GM23338 (cell line): ENCODE measurements at regions not wholly inside any gene's neighbourhood (a gene's known extent, or its start where the extent isn't known, plus 50 kb on each side); places are given as distances from the start of the nearest gene placed in this dataset.

Experiments
- ATAC-seq: fragments of 200-7000 bp; cut with Tn5 transposase; 3 replicates; pipeline ENCODE4 v1.9.1; 2020
- DNase-seq: peaks from one replicate; pipeline ENCODE4 v3.0.0-alpha.2; 2015; ENCODE audit warnings: low spot score
- H2AFZ ChIP-seq: fragments of 200-600 bp; sonication (generic); 2 replicates; pipeline ENCODE4 v1.8.0; 2016; ENCODE audit warnings: antibody characterized with exemption, mild to moderate bottlenecking, moderate library complexity
- H3F3A ChIP-seq: fragments of 200-600 bp; sonication (generic); replicated peaks from 2 replicates; pipeline ENCODE4 v1.8.0; 2017; ENCODE audit warnings: antibody characterized with exemption, mixed run types, low read depth
- H3K27ac ChIP-seq: fragments of 200-600 bp; sonication (generic); 2 replicates; pipeline ENCODE4 v1.6.1; 2016; ENCODE audit warnings: low read depth
- H3K27me3 ChIP-seq: fragments of 200-600 bp; sonication (generic); 2 replicates; pipeline ENCODE4 v1.8.0; 2016; ENCODE audit warnings: mild to moderate bottlenecking, mixed run types, moderate library complexity; ENCODE audit not compliant: insufficient read depth
- H3K36me3 ChIP-seq: fragments of 200-600 bp; sonication (generic); 2 replicates; pipeline ENCODE4 v1.8.0; 2016; ENCODE audit warnings: mild to moderate bottlenecking; ENCODE audit not compliant: insufficient read depth
- H3K4me1 ChIP-seq: fragments of 200-600 bp; sonication (generic); 2 replicates; pipeline ENCODE4 v1.8.0; 2016; ENCODE audit warnings: mild to moderate bottlenecking, moderate library complexity; ENCODE audit not compliant: insufficient read depth
- H3K4me2 ChIP-seq: fragments of 200-600 bp; sonication (generic); 2 replicates; pipeline ENCODE4 v1.7.1; 2017; ENCODE audit warnings: mixed run types
- H3K4me3 ChIP-seq: fragments of 200-600 bp; sonication (generic); 2 replicates; pipeline ENCODE4 v1.6.1; 2016; ENCODE audit warnings: mixed run types
- H3K79me2 ChIP-seq: fragments of 200-600 bp; sonication (generic); replicated peaks from 2 replicates; pipeline ENCODE4 v1.8.0; 2017; ENCODE audit warnings: mild to moderate bottlenecking; ENCODE audit not compliant: insufficient read depth
- H3K9me2 ChIP-seq: fragments of 200-600 bp; sonication (generic); 2 replicates; pipeline ENCODE4 v1.8.0; 2017; ENCODE audit not compliant: insufficient read depth
- H4K20me1 ChIP-seq: fragments of 200-600 bp; sonication (generic); replicated peaks from 2 replicates; pipeline ENCODE4 v1.8.0; 2017; ENCODE audit warnings: mild to moderate bottlenecking; ENCODE audit not compliant: insufficient read depth
- H3K27ac Mint-ChIP-seq: 2 replicates; pipeline ENCODE4 v1.8.0; 2020; ENCODE audit warnings: inconsistent platforms, mild to moderate bottlenecking, moderate library complexity, mixed read lengths
- H3K27me3 Mint-ChIP-seq: 3 replicates; pipeline ENCODE4 v1.8.0; 2022; ENCODE audit warnings: low read depth, mild to moderate bottlenecking, moderate library complexity, mixed read lengths, inconsistent platforms; ENCODE audit not compliant: insufficient read depth, poor library complexity
- H3K36me3 Mint-ChIP-seq: 3 replicates; pipeline ENCODE4 v1.8.0; 2021; ENCODE audit warnings: low read depth, mild to moderate bottlenecking, inconsistent platforms, moderate library complexity, mixed read lengths
- H3K4me1 Mint-ChIP-seq: 3 replicates; pipeline ENCODE4 v1.8.0; 2020; ENCODE audit warnings: mild to moderate bottlenecking, inconsistent platforms, mixed read lengths
- H3K4me3 Mint-ChIP-seq: 3 replicates; pipeline ENCODE4 v1.8.0; 2021; ENCODE audit warnings: moderate library complexity, mild to moderate bottlenecking, inconsistent platforms, mixed read lengths
- H3K9me3 Mint-ChIP-seq: 3 replicates; pipeline ENCODE4 v1.8.0; 2020; ENCODE audit warnings: moderate library complexity, mild to moderate bottlenecking, inconsistent platforms, mixed read lengths
- EZH2phosphoT487 ChIP-seq: fragments of 200-600 bp; sonication (generic); IDR thresholded peaks from one replicate; pipeline ENCODE4 v1.8.1; 2018; ENCODE audit warnings: antibody characterized with exemption; ENCODE audit not compliant: unreplicated experiment
- JUNB ChIP-seq: IDR thresholded peaks from one replicate; pipeline ENCODE4 v1.6.1; 2016; ENCODE audit warnings: antibody characterized with exemption; ENCODE audit not compliant: unreplicated experiment
- POLR2AphosphoS5 ChIP-seq: IDR thresholded peaks from 2 replicates; pipeline ENCODE4 v1.6.1; 2016; ENCODE audit warnings: antibody characterized with exemption, low read depth
- STAT1 ChIP-seq: IDR thresholded peaks from one replicate; pipeline ENCODE4 v1.6.1; 2016; ENCODE audit warnings: antibody characterized with exemption; ENCODE audit not compliant: unreplicated experiment
- ZNF114 ChIP-seq: fragments of 250-450 bp; sonication (Bioruptor Pico); IDR thresholded peaks from 2 replicates; pipeline ENCODE4 v1.5.0; 2020; ENCODE audit warnings: mild to moderate bottlenecking, moderate library complexity
- ZNF331 ChIP-seq: fragments of 250-450 bp; sonication (Bioruptor Pico); IDR thresholded peaks from 2 replicates; pipeline ENCODE4 v1.5.0; 2020; ENCODE audit warnings: low read depth, mild to moderate bottlenecking, moderate library complexity
- TF ChIP-seq, protein P1 (sequence below), 2 experiments: fragments of 200-600 bp in 1 of 2; sonication (generic) in 1 of 2; conservative IDR thresholded peaks; 2 replicates each; pipeline versions ENCODE4 v1.5.1 to v1.6.1; 2016 to 2017; ENCODE audit warnings: antibody characterized with exemption in 2 of 2, low read depth in 2 of 2, mild to moderate bottlenecking in 2 of 2, moderate library complexity in 1 of 2

- no peaks in the 10 kb centered on the region for H3K9me2 ChIP-seq
- peaks cover 6% of the 10 kb centered on the region for H3K4me1 Mint-ChIP-seq
- H3K27me3 ChIP-seq = no peaks in the 10 kb centered on the region
- no peaks in the 10 kb centered on the region for H3F3A ChIP-seq
- no peaks in the 10 kb centered on the region for H3K36me3 ChIP-seq
- H3K4me1 ChIP-seq = no peaks in the 10 kb centered on the region
- peak overlapping the region; percentile 66 for H3K4me3 ChIP-seq
- no peaks in the 10 kb centered on the region for H3K9me3 Mint-ChIP-seq
- peak overlapping the region; percentile 78 for H3K4me2 ChIP-seq
- peak overlapping the region; percentile 85 for H3K27ac Mint-ChIP-seq
- H3K79me2 ChIP-seq = no peaks in the 10 kb centered on the region
- peak overlapping the region; percentile 80 for H3K4me3 Mint-ChIP-seq
- TF ChIP-seq, protein P1, sequence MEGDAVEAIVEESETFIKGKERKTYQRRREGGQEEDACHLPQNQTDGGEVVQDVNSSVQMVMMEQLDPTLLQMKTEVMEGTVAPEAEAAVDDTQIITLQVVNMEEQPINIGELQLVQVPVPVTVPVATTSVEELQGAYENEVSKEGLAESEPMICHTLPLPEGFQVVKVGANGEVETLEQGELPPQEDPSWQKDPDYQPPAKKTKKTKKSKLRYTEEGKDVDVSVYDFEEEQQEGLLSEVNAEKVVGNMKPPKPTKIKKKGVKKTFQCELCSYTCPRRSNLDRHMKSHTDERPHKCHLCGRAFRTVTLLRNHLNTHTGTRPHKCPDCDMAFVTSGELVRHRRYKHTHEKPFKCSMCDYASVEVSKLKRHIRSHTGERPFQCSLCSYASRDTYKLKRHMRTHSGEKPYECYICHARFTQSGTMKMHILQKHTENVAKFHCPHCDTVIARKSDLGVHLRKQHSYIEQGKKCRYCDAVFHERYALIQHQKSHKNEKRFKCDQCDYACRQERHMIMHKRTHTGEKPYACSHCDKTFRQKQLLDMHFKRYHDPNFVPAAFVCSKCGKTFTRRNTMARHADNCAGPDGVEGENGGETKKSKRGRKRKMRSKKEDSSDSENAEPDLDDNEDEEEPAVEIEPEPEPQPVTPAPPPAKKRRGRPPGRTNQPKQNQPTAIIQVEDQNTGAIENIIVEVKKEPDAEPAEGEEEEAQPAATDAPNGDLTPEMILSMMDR (conservative IDR thresholded peaks at IDR 0.05; ENCODE audit: low read depth in 2 of 2) = no peak
- no peak for TF ChIP-seq EZH2phosphoT487
- TF ChIP-seq POLR2AphosphoS5 = peak; percentile 73
- TF ChIP-seq ZNF114 = no peak
- TF ChIP-seq JUNB = no peak
- no peak for TF ChIP-seq STAT1
- TF ChIP-seq ZNF331 (CRISPR knock-in tag) = no peak
- H3K27me3 Mint-ChIP-seq = no peaks in the 10 kb centered on the region
- H3K27ac ChIP-seq = peak overlapping the region; percentile 76; the same call in 1 of the 2 replicates
- H2AFZ ChIP-seq = peak overlapping the region; percentile 83
- no peaks in the 10 kb centered on the region for H4K20me1 ChIP-seq
- ATAC-seq = peak; percentile 92
- H3K36me3 Mint-ChIP-seq = no peaks in the 10 kb centered on the region
- peak; percentile 87 for DNase-seq
Measured at GRCh38 chr13:95403349-95404140, 102.3 kb upstream of the ABCC4 start.

GRCh38 chr13:95404141-95404882 is 103.1 kb upstream of the ABCC4 start:
- peak; percentile 92 for ATAC-seq
- H3K36me3 Mint-ChIP-seq = no peaks in the 10 kb centered on the region
- Histone ChIP-seq H3F3A (no peaks in the 10 kb centered on the region), H3K4me2 (peak overlapping the region; percentile 78), H3K27ac (no peak overlapping the region), H4K20me1 (no peaks in the 10 kb centered on the region), H3K9me2 (no peaks in the 10 kb centered on the region), H3K4me3 (peak overlapping the region; percentile 66), H3K79me2 (no peaks in the 10 kb centered on the region), H3K36me3 (no peaks in the 10 kb centered on the region), H3K27me3 (no peaks in the 10 kb centered on the region), H2AFZ (peak overlapping the region; percentile 83), H3K4me1 (no peaks in the 10 kb centered on the region)
- H3K9me3 Mint-ChIP-seq = no peaks in the 10 kb centered on the region
- no peak overlapping the region for H3K27ac Mint-ChIP-seq
- TF ChIP-seq, protein P1 (conservative IDR thresholded peaks at IDR 0.05; ENCODE audit: low read depth in 2 of 2) = peak; percentile 98 to 99
- no peak for TF ChIP-seq ZNF331 (CRISPR knock-in tag)
- no peaks in the 10 kb centered on the region for H3K27me3 Mint-ChIP-seq
- H3K4me1 Mint-ChIP-seq = peaks cover 6% of the 10 kb centered on the region
- peak; percentile 92 for DNase-seq
- H3K4me3 Mint-ChIP-seq = peak overlapping the region; percentile 80
